SU-DHL-6 (cell line): ENCODE measurements at regions not wholly inside any gene's neighbourhood (a gene's known extent, or its start where the extent isn't known, plus 50 kb on each side); places are given as distances from the start of the nearest gene placed in this dataset.

Source experiments
- H2AFZ ChIP-seq: fragments of 200-600 bp; sonication (generic); 2 replicates; pipeline ENCODE4 v1.6.1; 2014; ENCODE audit warnings: low read depth, mild to moderate bottlenecking, moderate library complexity, mixed read lengths, antibody characterized with exemption, low read length; ENCODE audit not compliant: severe bottlenecking
- H3F3A ChIP-seq: fragments of 200-600 bp; shearing (Covaris generic); 2 replicates; pipeline ENCODE4 v1.6.0; 2016; ENCODE audit warnings: antibody characterized with exemption, mild to moderate bottlenecking; ENCODE audit not compliant: insufficient read depth
- H3K27ac ChIP-seq: fragments of 200-600 bp; sonication (generic); 2 replicates; pipeline ENCODE4 v1.5.1; 2016; ENCODE audit warnings: low read depth, mild to moderate bottlenecking, low read length, moderate library complexity, mixed read lengths
- H3K27me3 ChIP-seq: fragments of 200-600 bp; sonication (generic), shearing (Covaris generic); 2 replicates; pipeline ENCODE4 v1.6.0; 2014; ENCODE audit warnings: mild to moderate bottlenecking, low read length
- H3K36me3 ChIP-seq: fragments of 200-600 bp; sonication (generic); 2 replicates; pipeline ENCODE4 v1.6.1; 2014; ENCODE audit warnings: mild to moderate bottlenecking, low read length, mixed read lengths
- H3K4me2 ChIP-seq: fragments of 300-600, 200-600 bp; shearing (Covaris generic), sonication (generic); 2 replicates; pipeline ENCODE4 v1.6.0; 2014; ENCODE audit warnings: low read length, low read depth, mild to moderate bottlenecking; ENCODE audit not compliant: poor library complexity, severe bottlenecking
- H3K4me3 ChIP-seq: fragments of 200-600 bp; sonication (generic); 2 replicates; pipeline ENCODE4 v1.5.1; 2014; ENCODE audit warnings: antibody characterized with exemption, low read length, mild to moderate bottlenecking, mixed read lengths; ENCODE audit not compliant: insufficient read depth, poor library complexity, severe bottlenecking
- H3K79me2 ChIP-seq: fragments of 200-600 bp; sonication (generic); 2 replicates; pipeline ENCODE4 v1.6.1; 2014; ENCODE audit warnings: mild to moderate bottlenecking, low read length, moderate library complexity; ENCODE audit not compliant: insufficient read depth
- H3K9ac ChIP-seq: fragments of 200-600 bp; sonication (generic); 2 replicates; pipeline ENCODE4 v1.7.0; 2014; ENCODE audit warnings: mild to moderate bottlenecking, low read length
- H3K9me2 ChIP-seq: fragments of 200-600 bp; sonication (generic); replicated peaks from 2 replicates; pipeline ENCODE4 v1.6.1; 2014; ENCODE audit warnings: low read length; ENCODE audit not compliant: insufficient read depth
- H3K9me3 ChIP-seq: fragments of 200-600 bp; sonication (generic); 2 replicates; pipeline ENCODE4 v1.6.1; 2014; ENCODE audit warnings: low read length, mixed read lengths; ENCODE audit not compliant: insufficient read depth
- H4K20me1 ChIP-seq: fragments of 200-600 bp; sonication (generic); 2 replicates; pipeline ENCODE4 v1.6.1; 2014; ENCODE audit warnings: low read depth, mild to moderate bottlenecking, antibody characterized with exemption, low read length, moderate library complexity, mixed read lengths
- EZH2phosphoT487 ChIP-seq: fragments of 200-600 bp; sonication (generic), shearing (Covaris generic); conservative IDR thresholded peaks from 2 replicates; pipeline ENCODE4 v1.6.1; 2018; ENCODE audit warnings: mild to moderate bottlenecking, antibody characterized with exemption, low read length, moderate library complexity, mixed read lengths
- TF ChIP-seq, protein P1 (sequence below): fragments of 200-600 bp; sonication (generic); IDR thresholded peaks from one replicate; pipeline ENCODE4 v1.5.1; 2017; ENCODE audit warnings: antibody characterized with exemption, mild to moderate bottlenecking, low read length, moderate library complexity; ENCODE audit not compliant: insufficient read depth, poor library complexity, severe bottlenecking

DNA sequence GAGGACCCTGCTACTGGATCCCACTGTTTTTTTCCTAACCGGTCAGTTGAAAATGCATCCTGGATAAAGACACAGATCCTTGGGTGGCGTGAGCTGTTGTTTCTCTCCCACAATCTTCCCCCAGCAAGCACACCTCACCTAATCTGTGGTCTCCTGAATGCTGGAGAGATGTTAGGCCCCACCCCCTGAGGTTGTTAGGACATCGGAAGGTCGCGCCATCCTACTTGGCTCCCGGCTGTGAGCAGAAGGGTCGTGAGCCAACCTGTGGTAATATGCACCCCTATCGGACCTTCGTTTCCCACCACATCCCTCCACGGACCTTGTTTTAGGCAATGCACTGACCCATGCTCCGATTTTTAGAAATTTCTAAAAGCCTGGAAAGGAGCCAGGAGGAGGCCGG lies 89.9 kb upstream of the IPO9 start:
- Histone ChIP-seq H3K9ac (no peak overlapping the region), H2AFZ (no peak overlapping the region), H3K9me3 (no peaks in the 10 kb centered on the region), H3K27ac (no peak overlapping the region), H3K4me2 (peak overlapping the region; percentile 33), H3K79me2 (no peaks in the 10 kb centered on the region), H3K36me3 (no peaks in the 10 kb centered on the region), H4K20me1 (no peaks in the 10 kb centered on the region), H3K27me3 (no peaks in the 10 kb centered on the region), H3K4me3 (no peak overlapping the region), H3F3A (no peaks in the 10 kb centered on the region), H3K9me2 (no peaks in the 10 kb centered on the region)
- no peak for TF ChIP-seq EZH2phosphoT487
- TF ChIP-seq, protein P1, sequence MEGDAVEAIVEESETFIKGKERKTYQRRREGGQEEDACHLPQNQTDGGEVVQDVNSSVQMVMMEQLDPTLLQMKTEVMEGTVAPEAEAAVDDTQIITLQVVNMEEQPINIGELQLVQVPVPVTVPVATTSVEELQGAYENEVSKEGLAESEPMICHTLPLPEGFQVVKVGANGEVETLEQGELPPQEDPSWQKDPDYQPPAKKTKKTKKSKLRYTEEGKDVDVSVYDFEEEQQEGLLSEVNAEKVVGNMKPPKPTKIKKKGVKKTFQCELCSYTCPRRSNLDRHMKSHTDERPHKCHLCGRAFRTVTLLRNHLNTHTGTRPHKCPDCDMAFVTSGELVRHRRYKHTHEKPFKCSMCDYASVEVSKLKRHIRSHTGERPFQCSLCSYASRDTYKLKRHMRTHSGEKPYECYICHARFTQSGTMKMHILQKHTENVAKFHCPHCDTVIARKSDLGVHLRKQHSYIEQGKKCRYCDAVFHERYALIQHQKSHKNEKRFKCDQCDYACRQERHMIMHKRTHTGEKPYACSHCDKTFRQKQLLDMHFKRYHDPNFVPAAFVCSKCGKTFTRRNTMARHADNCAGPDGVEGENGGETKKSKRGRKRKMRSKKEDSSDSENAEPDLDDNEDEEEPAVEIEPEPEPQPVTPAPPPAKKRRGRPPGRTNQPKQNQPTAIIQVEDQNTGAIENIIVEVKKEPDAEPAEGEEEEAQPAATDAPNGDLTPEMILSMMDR, result no peak

DNA sequence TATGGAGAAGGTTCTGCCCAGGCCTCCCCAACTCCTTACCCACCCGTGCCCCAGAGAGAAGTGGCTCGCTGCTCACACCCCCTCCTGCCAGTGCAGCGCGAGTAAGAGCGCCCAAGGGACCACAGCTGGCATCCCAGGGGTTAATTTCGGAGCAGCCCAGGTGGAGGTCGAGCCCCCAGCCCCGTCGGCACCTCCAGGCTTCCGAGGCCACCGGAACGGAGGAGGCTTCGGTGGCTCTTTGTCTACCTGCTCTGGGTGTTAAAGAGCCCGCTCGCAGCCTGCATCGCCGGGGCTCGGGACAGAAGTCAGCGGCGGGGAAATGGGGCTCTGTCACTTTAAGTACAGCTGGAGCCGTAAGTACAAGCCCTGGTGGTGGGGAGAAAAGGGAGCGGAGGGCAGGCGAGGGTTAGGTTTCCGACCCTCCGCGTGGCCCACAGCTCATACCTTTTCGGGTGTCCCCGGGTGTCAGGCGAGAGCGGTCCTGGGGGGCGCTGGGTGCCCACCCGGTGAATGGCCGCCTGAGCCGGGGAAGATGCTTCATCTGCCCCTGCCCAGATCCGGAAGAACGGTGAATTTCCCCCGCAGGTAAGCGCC lies 89.4 kb upstream of the IPO9 start:
- Histone ChIP-seq H3K9ac (no peak overlapping the region), H3K27me3 (no peaks in the 10 kb centered on the region), H3K9me3 (no peaks in the 10 kb centered on the region), H3K79me2 (no peaks in the 10 kb centered on the region), H3F3A (no peaks in the 10 kb centered on the region), H3K27ac (no peak overlapping the region), H3K4me2 (peak overlapping the region; percentile 33), H4K20me1 (no peaks in the 10 kb centered on the region), H3K9me2 (no peaks in the 10 kb centered on the region), H2AFZ (no peak overlapping the region), H3K4me3 (no peak overlapping the region), H3K36me3 (no peaks in the 10 kb centered on the region)
- TF ChIP-seq, protein P1, result no peak
- 0 out of 2 replicates have a peak, but pooled peaks have one; percentile 3 for TF ChIP-seq EZH2phosphoT487

DNA sequence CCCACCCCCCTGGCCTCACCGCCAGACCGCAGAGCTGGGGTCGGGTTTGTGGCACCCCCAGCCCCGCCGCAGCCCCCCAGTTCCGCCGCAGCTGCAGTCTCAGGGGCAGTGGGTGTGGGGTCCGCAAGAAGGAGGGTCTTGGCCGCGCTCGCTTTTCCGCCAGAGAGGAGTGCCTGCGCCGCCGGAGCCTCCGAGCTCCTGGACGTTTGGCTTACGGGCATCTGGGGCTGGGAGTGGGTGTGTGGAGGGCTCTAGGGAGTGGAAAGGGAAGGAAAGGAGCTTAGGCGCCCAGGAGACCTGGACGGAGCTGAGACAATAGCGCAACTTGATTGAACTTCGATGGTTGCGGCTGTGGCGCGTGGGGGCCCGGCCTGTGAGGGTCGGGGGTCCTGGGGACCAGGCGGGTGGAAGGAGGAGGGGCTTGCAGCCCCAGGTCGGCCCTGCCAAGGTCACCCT lies 88.8 kb upstream of the IPO9 start:
- Histone ChIP-seq H3K4me2 (peak overlapping the region; percentile 33), H3F3A (no peaks in the 10 kb centered on the region), H2AFZ (no peak overlapping the region), H3K4me3 (peak overlapping the region; percentile 15), H3K9ac (no peak overlapping the region), H3K36me3 (no peaks in the 10 kb centered on the region), H3K27me3 (no peaks in the 10 kb centered on the region), H3K27ac (no peak overlapping the region), H3K9me2 (no peaks in the 10 kb centered on the region), H3K79me2 (no peaks in the 10 kb centered on the region), H4K20me1 (no peaks in the 10 kb centered on the region), H3K9me3 (no peaks in the 10 kb centered on the region)
- TF ChIP-seq, protein P1, result no peak
- 0 out of 2 replicates have a peak, but pooled peaks have one; percentile 10 for TF ChIP-seq EZH2phosphoT487
